DOHH2 (cell line): ENCODE measurements at regions not wholly inside any gene's neighbourhood (a gene's known extent, or its start where the extent isn't known, plus 50 kb on each side); places are given as distances from the start of the nearest gene placed in this dataset.

ENCODE experiments used
- EZH2phosphoT487 ChIP-seq: fragments of 200-600 bp; sonication (generic); IDR thresholded peaks from 2 replicates; pipeline ENCODE4 v1.6.1; 2017; ENCODE audit warnings: borderline replicate concordance, mild to moderate bottlenecking, antibody characterized with exemption, low read length, moderate library complexity, mixed read lengths
- TF ChIP-seq, protein P1 (sequence below): fragments of 200-600 bp; sonication (generic); IDR thresholded peaks from one replicate; pipeline ENCODE4 v1.5.1; 2014; ENCODE audit warnings: antibody characterized with exemption, mild to moderate bottlenecking, low read depth, low read length; ENCODE audit not compliant: poor library complexity, severe bottlenecking

DNA sequence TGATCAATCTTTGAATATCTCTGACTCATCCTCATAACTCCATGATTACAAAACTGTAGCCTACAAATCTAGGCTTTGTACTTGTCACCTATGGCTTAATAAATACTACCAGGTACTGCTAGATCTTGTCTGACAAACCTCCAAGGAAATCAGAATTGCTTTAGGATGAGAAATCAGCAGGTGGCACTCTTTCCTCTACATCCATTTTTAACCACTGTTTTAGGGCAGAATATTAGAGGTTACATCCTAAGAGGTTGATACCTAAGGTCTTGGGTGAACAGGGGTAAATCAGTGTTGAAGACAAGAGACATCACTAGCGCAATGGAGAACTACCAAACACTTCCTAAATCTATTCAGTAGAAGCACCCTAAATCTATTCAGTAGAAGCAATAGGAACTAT is 63.1 kb upstream of the SOX5 start:
- TF ChIP-seq, protein P1, sequence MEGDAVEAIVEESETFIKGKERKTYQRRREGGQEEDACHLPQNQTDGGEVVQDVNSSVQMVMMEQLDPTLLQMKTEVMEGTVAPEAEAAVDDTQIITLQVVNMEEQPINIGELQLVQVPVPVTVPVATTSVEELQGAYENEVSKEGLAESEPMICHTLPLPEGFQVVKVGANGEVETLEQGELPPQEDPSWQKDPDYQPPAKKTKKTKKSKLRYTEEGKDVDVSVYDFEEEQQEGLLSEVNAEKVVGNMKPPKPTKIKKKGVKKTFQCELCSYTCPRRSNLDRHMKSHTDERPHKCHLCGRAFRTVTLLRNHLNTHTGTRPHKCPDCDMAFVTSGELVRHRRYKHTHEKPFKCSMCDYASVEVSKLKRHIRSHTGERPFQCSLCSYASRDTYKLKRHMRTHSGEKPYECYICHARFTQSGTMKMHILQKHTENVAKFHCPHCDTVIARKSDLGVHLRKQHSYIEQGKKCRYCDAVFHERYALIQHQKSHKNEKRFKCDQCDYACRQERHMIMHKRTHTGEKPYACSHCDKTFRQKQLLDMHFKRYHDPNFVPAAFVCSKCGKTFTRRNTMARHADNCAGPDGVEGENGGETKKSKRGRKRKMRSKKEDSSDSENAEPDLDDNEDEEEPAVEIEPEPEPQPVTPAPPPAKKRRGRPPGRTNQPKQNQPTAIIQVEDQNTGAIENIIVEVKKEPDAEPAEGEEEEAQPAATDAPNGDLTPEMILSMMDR, result no peak
- TF ChIP-seq EZH2phosphoT487, result no peak
